SU-DHL-6 (cell line): ENCODE measurements at regions not wholly inside any gene's neighbourhood (a gene's known extent, or its start where the extent isn't known, plus 50 kb on each side); places are given as distances from the start of the nearest gene placed in this dataset.

ENCODE experiments used
- EZH2phosphoT487 ChIP-seq: fragments of 200-600 bp; sonication (generic), shearing (Covaris generic); conservative IDR thresholded peaks from 2 replicates; pipeline ENCODE4 v1.6.1; 2018; ENCODE audit warnings: mild to moderate bottlenecking, antibody characterized with exemption, low read length, moderate library complexity, mixed read lengths
- TF ChIP-seq, protein P1 (sequence below): fragments of 200-600 bp; sonication (generic); IDR thresholded peaks from one replicate; pipeline ENCODE4 v1.5.1; 2017; ENCODE audit warnings: antibody characterized with exemption, mild to moderate bottlenecking, low read length, moderate library complexity; ENCODE audit not compliant: insufficient read depth, poor library complexity, severe bottlenecking

DNA sequence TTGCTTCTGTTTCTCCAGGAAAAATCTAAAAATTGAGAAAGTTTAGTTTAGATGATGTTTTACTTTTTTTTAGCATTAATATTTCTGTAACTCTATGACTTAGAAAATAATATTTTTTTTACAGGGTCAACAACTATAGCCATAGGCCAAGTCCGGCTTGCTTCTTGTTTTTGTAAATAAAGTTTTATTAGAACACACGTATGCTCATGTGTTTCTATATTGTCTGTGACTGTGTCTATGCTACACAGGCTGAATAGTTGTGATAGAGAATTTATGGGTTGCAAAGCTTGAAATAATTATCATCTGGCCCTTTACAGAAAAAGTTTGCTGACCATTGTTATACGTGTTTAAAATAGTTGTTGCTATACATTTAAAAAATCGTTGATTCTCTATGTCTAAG lies 399.2 kb downstream of the EPM2A start:
- TF ChIP-seq, protein P1, sequence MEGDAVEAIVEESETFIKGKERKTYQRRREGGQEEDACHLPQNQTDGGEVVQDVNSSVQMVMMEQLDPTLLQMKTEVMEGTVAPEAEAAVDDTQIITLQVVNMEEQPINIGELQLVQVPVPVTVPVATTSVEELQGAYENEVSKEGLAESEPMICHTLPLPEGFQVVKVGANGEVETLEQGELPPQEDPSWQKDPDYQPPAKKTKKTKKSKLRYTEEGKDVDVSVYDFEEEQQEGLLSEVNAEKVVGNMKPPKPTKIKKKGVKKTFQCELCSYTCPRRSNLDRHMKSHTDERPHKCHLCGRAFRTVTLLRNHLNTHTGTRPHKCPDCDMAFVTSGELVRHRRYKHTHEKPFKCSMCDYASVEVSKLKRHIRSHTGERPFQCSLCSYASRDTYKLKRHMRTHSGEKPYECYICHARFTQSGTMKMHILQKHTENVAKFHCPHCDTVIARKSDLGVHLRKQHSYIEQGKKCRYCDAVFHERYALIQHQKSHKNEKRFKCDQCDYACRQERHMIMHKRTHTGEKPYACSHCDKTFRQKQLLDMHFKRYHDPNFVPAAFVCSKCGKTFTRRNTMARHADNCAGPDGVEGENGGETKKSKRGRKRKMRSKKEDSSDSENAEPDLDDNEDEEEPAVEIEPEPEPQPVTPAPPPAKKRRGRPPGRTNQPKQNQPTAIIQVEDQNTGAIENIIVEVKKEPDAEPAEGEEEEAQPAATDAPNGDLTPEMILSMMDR: no peak
- no peak for TF ChIP-seq EZH2phosphoT487
